K562 (cell line): ENCODE measurements at regions not wholly inside any gene's neighbourhood (a gene's known extent, or its start where the extent isn't known, plus 50 kb on each side); places are given as distances from the start of the nearest gene placed in this dataset.

Experiments
- ATAC-seq: fragments of 200-7000 bp; cut with Tn5 transposase; 3 replicates; pipeline ENCODE4 v1.9.1; 2020; ENCODE audit warnings: moderate library complexity
- BruUV-seq: library from RNA; stranded (reverse); fragments of 400-500 nt; replicated peaks from 2 replicates; lab custom pipeline; 2021; lab: Mats Ljungman, UMichigan
- CTCF ChIA-PET: fragments of 300-600 bp; formaldehyde crosslinking; extraction: SDS; loops from one replicate; lab custom pipeline; 2021; ENCODE audit warnings: low intra/inter-chr PET ratio; lab: Yijun Ruan, JAX
- POLR2A ChIA-PET: fragments of 300-600, 350-650 bp; sonication (Branson Sonifier 250); formaldehyde crosslinking; extraction: SDS; loops from one replicate; lab custom pipeline; 2021; ENCODE audit warnings: antibody characterized with exemption, inconsistent platforms; lab: Yijun Ruan, JAX
- DNase-seq, 4 experiments: peaks; one replicate each; pipeline versions ENCODE4 v3.0.0 to v3.0.0-alpha.2; 2011 to 2018; ENCODE audit warnings: low spot score in 3 of 4, mixed read lengths in 3 of 4; ENCODE audit errors: extremely low read depth in 1 of 4
- FAIRE-seq: peaks from 2 replicates; lab custom pipeline; 2011; peaks lifted over from hg19 to GRCh38; lab: Jason Lieb, UNC
- H2AFZ ChIP-seq: 2 replicates; pipeline ENCODE4 v1.6.0; 2011; ENCODE audit warnings: low read depth, low read length, control low read depth, inconsistent platforms
- H3K27ac ChIP-seq: fragments of 200-600 bp; 3 replicates; pipeline ENCODE4 v1.8.0; 2011; ENCODE audit warnings: low read depth, mild to moderate bottlenecking, control low read depth, inconsistent platforms, low read length, moderate library complexity, mixed read lengths; ENCODE audit errors: extremely low read depth
- H3K27me3 ChIP-seq, 2 experiments: fragments of 300-600 bp in 1 of 2; 2 replicates in 1 of 2; 3 replicates in 1 of 2; pipeline versions ENCODE4 v1.6.0 to v1.8.0; 2011; ENCODE audit warnings: inconsistent platforms in 2 of 2, low read length in 2 of 2, mild to moderate bottlenecking in 1 of 2, mixed read lengths in 1 of 2, moderate library complexity in 1 of 2; ENCODE audit not compliant: control insufficient read depth in 2 of 2, insufficient read depth in 2 of 2
- H3K36me3 ChIP-seq: fragments of 300-600 bp; 3 replicates; pipeline ENCODE4 v1.8.0; 2011; ENCODE audit warnings: mild to moderate bottlenecking, low read length, inconsistent platforms; ENCODE audit not compliant: control insufficient read depth, insufficient read depth
- H3K4me1 ChIP-seq, 2 experiments: fragments of 200-600 bp in 1 of 2; replicated peaks in 1 of 2; 2 replicates in 1 of 2; 3 replicates in 1 of 2; pipeline versions ENCODE4 v1.5.1 to v1.8.0; 2011; ENCODE audit warnings: inconsistent platforms in 2 of 2, low read length in 2 of 2, mild to moderate bottlenecking in 1 of 2, mixed read lengths in 1 of 2, moderate library complexity in 1 of 2; ENCODE audit not compliant: control insufficient read depth in 2 of 2, insufficient read depth in 2 of 2
- H3K4me2 ChIP-seq: 2 replicates; pipeline ENCODE4 v1.6.1; 2011; ENCODE audit warnings: low read length, control low read depth, inconsistent platforms, mixed read lengths; ENCODE audit not compliant: insufficient read depth
- H3K4me3 ChIP-seq: fragments of 200-600 bp; sonication (generic), shearing (Covaris generic); 2 replicates; pipeline ENCODE4 v1.5.1; 2016; ENCODE audit warnings: control low read depth, inconsistent platforms
- H3K79me2 ChIP-seq: fragments of 200-600 bp; 3 replicates; pipeline ENCODE4 v1.8.0; 2011; ENCODE audit warnings: low read length, inconsistent platforms; ENCODE audit not compliant: control insufficient read depth, insufficient read depth
- H3K9ac ChIP-seq, 2 experiments: 2 replicates each; pipeline versions ENCODE4 v1.6.0 to v1.6.1; 2011; ENCODE audit warnings: low read depth in 2 of 2, low read length in 2 of 2, control low read depth in 1 of 2, inconsistent platforms in 1 of 2, mild to moderate bottlenecking in 1 of 2, mixed read lengths in 1 of 2; ENCODE audit not compliant: insufficient read depth in 1 of 2
- H3K9me1 ChIP-seq: one replicate; pipeline ENCODE4 v1.6.0; 2011; ENCODE audit warnings: inconsistent platforms, mild to moderate bottlenecking, low read length, moderate library complexity; ENCODE audit not compliant: control insufficient read depth, insufficient read depth
- H3K9me3 ChIP-seq: replicated peaks from 2 replicates; pipeline ENCODE4 v1.5.1; 2011; ENCODE audit warnings: low read depth, low read length, inconsistent platforms; ENCODE audit not compliant: control insufficient read depth, insufficient read depth
- H4K20me1 ChIP-seq: replicated peaks from 2 replicates; pipeline ENCODE4 v1.6.1; 2011; ENCODE audit warnings: low read length, inconsistent platforms, mixed read lengths; ENCODE audit not compliant: control insufficient read depth, insufficient read depth
- CBX8 ChIP-seq: fragments of 200-600 bp; sonication (generic); IDR thresholded peaks from 2 replicates; pipeline ENCODE4 v1.6.1; 2012; ENCODE audit warnings: borderline replicate concordance, mixed run types, low read depth, mild to moderate bottlenecking, moderate library complexity, mixed read lengths, low read length, control low read depth, inconsistent platforms; ENCODE audit not compliant: poor library complexity, severe bottlenecking; ENCODE audit errors: extremely low read depth
- CEBPG ChIP-seq, 3 experiments: fragments of 200-800 bp in 1 of 3; sonication (Bioruptor generic) in 1 of 3; sonication (generic) in 1 of 3; formaldehyde crosslinking in 1 of 3; IDR thresholded peaks in 2 of 3; conservative IDR thresholded peaks in 1 of 3; 2 replicates each; pipeline versions ENCODE4 v1.6.1 to v1.8.0; 2016 to 2022; ENCODE audit warnings: missing compliant biosample characterization in 2 of 3, missing genetic modification characterization in 2 of 3, mild to moderate bottlenecking in 1 of 3, missing genetic modification reagents in 1 of 3
- TRIM24 ChIP-seq, 2 experiments: fragments of 450-650 bp; IDR thresholded peaks; 2 replicates each; pipeline ENCODE4 v1.6.1; 2016
- ZEB2 ChIP-seq: fragments of 450-650 bp; IDR thresholded peaks from 2 replicates; pipeline ENCODE4 v1.6.1; 2016
- in situ Hi-C: fragments of 300-500 bp; cut with MboI; formaldehyde crosslinking; loops from 4 replicates; pipeline ENCODE4 v1.15.0; 2018; ENCODE audit warnings: inconsistent platforms, mixed read lengths
- intact Hi-C: fragments of 100-400 bp; cut with micrococcal nuclease; formaldehyde crosslinking; loops from 2 replicates; pipeline ENCODE4 v1.14.2; 2022
- TF ChIP-seq, protein P1 (sequence below), 2 experiments: fragments of 150-350 bp in 1 of 2; IDR thresholded peaks; 2 replicates each; pipeline ENCODE4 v1.6.1; 2012 to 2016; ENCODE audit warnings: low read depth in 2 of 2, low read length in 2 of 2, mild to moderate bottlenecking in 1 of 2, moderate library complexity in 1 of 2
- TF ChIP-seq, protein P2 (sequence below), 2 experiments: fragments of 450-650 bp in 1 of 2; sonication (generic) in 1 of 2; formaldehyde crosslinking in 1 of 2; IDR thresholded peaks; 2 replicates each; pipeline versions ENCODE4 v1.7.1 to v1.9.0; 2016 to 2022; ENCODE audit warnings: inconsistent platforms in 1 of 2, mild to moderate bottlenecking in 1 of 2, missing genetic modification reagents in 1 of 2

DNA sequence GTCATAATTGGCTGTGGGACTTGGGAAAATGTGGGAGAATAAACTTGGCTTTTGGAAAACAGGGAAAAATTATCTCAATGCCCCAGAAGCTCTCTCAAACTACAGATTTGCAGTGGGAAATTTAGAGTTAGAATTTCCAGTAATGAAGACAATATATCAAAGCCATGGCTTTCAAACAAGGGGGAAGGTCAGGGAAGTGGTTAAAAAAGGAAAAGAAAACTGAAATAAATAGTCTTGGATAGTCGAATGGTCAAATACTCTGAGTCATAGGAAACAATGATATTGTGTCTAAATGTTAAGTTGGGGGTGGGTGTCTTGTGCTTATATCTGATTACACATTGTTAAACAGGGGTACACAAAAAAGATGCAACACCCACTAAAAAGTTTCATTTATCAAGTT lies 272.4 kb upstream of the COL8A1 start (continued):
- no peak for TF ChIP-seq CBX8

DNA sequence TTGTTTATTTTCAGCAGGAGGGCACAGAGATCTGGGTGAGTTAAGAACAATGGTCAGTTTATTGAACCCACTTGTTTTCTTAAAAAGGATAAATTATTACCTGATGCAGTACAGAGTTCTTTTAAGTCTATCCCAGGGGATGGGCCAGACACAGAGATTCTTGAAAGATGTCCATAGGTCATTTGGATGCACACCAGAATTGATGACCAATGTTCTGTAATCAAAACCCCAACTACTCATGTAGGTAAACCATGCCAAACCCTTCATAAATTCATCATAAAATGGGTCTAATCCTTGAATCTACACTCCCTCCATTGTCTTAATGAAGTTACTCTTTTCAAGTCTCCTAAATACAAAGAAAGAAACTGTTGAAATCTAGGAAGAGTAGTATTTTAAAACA lies 273.0 kb upstream of the COL8A1 start:
- H3K9ac ChIP-seq, result no peak overlapping the region
- H3K4me1 ChIP-seq, result no peaks in the 10 kb centered on the region
- H3K9me3 ChIP-seq, result no peaks in the 10 kb centered on the region
- CTCF ChIA-PET, result no interaction called here
- H3K4me2 ChIP-seq, result no peak overlapping the region
- in situ Hi-C loops, result no loop called here
- no peaks in the 10 kb centered on the region for H3K36me3 ChIP-seq
- H3K79me2 ChIP-seq, result no peaks in the 10 kb centered on the region
- no peak overlapping the region for H3K4me3 ChIP-seq
- ATAC-seq, result no peak
- TF ChIP-seq TRIM24 (IDR thresholded peaks at IDR 0.05) (no peak), CEBPG (CRISPR knock-in tag; IDR thresholded peaks at IDR 0.05) (no peak), CEBPG (tag; conservative IDR thresholded peaks at IDR 0.05 in 1 of 2, IDR thresholded peaks at IDR 0.05 in 1 of 2) (no peak), ZEB2 (no peak)
- TF ChIP-seq, protein P1, sequence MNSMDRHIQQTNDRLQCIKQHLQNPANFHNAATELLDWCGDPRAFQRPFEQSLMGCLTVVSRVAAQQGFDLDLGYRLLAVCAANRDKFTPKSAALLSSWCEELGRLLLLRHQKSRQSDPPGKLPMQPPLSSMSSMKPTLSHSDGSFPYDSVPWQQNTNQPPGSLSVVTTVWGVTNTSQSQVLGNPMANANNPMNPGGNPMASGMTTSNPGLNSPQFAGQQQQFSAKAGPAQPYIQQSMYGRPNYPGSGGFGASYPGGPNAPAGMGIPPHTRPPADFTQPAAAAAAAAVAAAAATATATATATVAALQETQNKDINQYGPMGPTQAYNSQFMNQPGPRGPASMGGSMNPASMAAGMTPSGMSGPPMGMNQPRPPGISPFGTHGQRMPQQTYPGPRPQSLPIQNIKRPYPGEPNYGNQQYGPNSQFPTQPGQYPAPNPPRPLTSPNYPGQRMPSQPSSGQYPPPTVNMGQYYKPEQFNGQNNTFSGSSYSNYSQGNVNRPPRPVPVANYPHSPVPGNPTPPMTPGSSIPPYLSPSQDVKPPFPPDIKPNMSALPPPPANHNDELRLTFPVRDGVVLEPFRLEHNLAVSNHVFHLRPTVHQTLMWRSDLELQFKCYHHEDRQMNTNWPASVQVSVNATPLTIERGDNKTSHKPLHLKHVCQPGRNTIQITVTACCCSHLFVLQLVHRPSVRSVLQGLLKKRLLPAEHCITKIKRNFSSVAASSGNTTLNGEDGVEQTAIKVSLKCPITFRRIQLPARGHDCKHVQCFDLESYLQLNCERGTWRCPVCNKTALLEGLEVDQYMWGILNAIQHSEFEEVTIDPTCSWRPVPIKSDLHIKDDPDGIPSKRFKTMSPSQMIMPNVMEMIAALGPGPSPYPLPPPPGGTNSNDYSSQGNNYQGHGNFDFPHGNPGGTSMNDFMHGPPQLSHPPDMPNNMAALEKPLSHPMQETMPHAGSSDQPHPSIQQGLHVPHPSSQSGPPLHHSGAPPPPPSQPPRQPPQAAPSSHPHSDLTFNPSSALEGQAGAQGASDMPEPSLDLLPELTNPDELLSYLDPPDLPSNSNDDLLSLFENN (IDR thresholded peaks at IDR 0.05; ENCODE audit: low read depth in 2 of 2, low read length in 2 of 2), result no peak
- TF ChIP-seq, protein P2, sequence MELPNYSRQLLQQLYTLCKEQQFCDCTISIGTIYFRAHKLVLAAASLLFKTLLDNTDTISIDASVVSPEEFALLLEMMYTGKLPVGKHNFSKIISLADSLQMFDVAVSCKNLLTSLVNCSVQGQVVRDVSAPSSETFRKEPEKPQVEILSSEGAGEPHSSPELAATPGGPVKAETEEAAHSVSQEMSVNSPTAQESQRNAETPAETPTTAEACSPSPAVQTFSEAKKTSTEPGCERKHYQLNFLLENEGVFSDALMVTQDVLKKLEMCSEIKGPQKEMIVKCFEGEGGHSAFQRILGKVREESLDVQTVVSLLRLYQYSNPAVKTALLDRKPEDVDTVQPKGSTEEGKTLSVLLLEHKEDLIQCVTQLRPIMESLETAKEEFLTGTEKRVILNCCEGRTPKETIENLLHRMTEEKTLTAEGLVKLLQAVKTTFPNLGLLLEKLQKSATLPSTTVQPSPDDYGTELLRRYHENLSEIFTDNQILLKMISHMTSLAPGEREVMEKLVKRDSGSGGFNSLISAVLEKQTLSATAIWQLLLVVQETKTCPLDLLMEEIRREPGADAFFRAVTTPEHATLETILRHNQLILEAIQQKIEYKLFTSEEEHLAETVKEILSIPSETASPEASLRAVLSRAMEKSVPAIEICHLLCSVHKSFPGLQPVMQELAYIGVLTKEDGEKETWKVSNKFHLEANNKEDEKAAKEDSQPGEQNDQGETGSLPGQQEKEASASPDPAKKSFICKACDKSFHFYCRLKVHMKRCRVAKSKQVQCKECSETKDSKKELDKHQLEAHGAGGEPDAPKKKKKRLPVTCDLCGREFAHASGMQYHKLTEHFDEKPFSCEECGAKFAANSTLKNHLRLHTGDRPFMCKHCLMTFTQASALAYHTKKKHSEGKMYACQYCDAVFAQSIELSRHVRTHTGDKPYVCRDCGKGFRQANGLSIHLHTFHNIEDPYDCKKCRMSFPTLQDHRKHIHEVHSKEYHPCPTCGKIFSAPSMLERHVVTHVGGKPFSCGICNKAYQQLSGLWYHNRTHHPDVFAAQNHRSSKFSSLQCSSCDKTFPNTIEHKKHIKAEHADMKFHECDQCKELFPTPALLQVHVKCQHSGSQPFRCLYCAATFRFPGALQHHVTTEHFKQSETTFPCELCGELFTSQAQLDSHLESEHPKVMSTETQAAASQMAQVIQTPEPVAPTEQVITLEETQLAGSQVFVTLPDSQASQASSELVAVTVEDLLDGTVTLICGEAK (IDR thresholded peaks at IDR 0.05), result no peak
- TF ChIP-seq, protein P2 (CRISPR knock-in tag; IDR thresholded peaks at IDR 0.05), result no peak
- TF ChIP-seq, all 486 proteins: peak for 0
- no TSS peak for BruUV-seq
- POLR2A ChIA-PET, result no interaction called here
- H3K27ac ChIP-seq, result no peak overlapping the region
- H3K9me1 ChIP-seq, result no peaks in the 10 kb centered on the region
- DNase-seq (no peak), FAIRE-seq (no peak)
- no peak overlapping the region for H2AFZ ChIP-seq
- no peaks in the 10 kb centered on the region for H3K27me3 ChIP-seq
- intact Hi-C loops, result no loop called here
- no peaks in the 10 kb centered on the region for H4K20me1 ChIP-seq
